HG03521 (cell line): ENCODE measurements at regions not wholly inside any gene's neighbourhood (a gene's known extent, or its start where the extent isn't known, plus 50 kb on each side); places are given as distances from the start of the nearest gene placed in this dataset.

ENCODE experiments used
- ATAC-seq: cut with Tn5 transposase; IDR thresholded peaks from one replicate; pipeline ENCODE4 v1.9.1; 2021; ENCODE audit warnings: mild to moderate bottlenecking, moderate library complexity; ENCODE audit not compliant: unreplicated experiment

DNA sequence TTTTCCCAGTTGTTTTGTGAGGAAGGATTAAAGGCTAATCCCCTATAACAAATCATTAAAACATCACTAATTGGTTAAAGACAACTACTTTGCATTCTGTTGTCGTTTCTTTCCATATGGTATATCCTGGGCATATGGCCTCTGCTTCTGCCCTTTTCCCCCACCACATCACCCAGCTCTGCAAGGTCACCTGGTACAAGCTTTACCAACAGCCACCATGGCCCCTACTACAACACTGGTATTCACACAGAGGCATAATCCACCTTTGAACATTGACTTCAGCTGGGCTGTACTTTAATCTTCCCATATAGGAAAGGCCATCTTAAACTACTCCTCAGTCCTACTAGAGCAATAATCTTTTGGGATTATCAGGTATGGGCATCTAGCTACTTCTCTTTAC, 866.1 kb downstream of the TLE4 start:
- no peak for ATAC-seq

DNA sequence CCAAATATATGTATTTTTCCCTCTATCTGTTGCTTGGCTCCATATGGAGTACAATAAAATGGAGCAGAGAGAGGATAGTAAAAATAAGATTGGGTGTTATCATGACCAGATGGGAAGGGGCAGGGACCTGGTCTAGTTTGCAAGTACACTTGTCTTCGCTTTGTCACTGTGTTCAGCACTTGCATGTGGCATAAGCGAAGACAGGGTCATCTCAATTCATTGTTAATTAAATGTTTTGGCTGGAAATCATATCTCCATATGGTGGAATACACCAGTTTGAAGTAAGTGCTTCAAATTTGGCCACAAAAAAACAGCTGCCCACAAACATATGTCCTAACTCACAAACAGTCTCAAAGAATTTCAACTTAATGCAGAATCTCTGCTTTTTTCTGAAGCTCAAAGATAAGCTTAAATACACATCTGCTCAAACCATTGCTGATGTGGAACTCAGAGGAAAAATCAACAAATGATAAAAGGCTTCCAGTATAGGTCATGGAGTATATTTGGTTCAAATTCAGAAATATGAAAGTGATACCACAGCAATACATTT, 865.4 kb downstream of the TLE4 start:
- no peak for ATAC-seq

- no peak for ATAC-seq
Observed at GRCh38 chr9:80435591-80435990, 863.8 kb downstream of the TLE4 start.

- no peak for ATAC-seq
Observed at GRCh38 chr9:80426992-80427391, 855.2 kb downstream of the TLE4 start.

GRCh38 chr9:80417211-80417773, 845.5 kb downstream of the TLE4 start:
- no peak for ATAC-seq

DNA sequence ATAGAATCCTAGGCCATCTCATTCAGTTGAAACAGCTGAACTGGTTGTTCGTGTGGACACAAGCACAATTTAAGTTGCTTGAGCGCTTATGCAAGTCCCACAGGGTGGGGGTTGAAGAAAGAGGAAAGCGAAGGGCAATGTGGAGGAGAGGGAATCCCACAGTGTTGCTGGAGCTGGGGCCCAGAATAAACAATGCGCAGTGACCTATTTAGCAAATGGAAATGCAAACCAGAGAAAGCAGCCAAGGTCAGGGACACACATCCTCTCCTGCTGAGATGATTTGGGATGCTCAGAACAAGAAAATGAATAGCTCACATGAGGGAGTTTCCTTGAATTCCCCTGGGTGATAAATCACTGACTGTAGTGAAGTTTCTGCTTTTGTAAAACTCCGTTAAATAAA, 838.3 kb downstream of the TLE4 start:
- no peak for ATAC-seq

- no peak for ATAC-seq
Observed at GRCh38 chr9:80407220-80407619, 835.5 kb downstream of the TLE4 start.

GRCh38 chr9:80401243-80401642, 829.5 kb downstream of the TLE4 start:
- no peak for ATAC-seq

- no peak for ATAC-seq
Observed at GRCh38 chr9:80400624-80401230, 829.0 kb downstream of the TLE4 start.

DNA sequence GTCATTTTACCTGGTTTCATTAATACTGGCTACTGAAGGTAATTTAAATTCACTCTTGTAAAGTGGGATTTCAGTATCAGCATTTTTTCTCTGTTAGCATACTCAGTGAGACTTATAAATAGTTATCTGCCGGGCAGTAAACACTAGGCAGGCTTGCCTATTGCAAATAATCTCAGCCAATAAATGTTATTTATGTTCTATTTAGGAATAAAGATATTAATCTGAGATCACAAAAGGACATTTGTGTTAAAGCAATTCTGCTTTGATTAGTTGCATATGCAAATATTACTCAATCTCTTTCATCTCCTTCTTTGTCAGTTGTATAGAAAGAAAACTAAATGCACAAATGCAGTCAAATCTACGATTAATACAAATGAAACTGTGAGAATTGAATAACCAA, 827.8 kb downstream of the TLE4 start:
- no peak for ATAC-seq

GRCh38 chr9:80387828-80388227, 816.1 kb downstream of the TLE4 start:
- no peak for ATAC-seq

GRCh38 chr9:80385246-80385645, 813.5 kb downstream of the TLE4 start:
- ATAC-seq: no peak

- no peak for ATAC-seq
Observed at GRCh38 chr9:80383331-80383730, 811.6 kb downstream of the TLE4 start.

GRCh38 chr9:80382211-80382891, 810.6 kb downstream of the TLE4 start:
- no peak for ATAC-seq

DNA sequence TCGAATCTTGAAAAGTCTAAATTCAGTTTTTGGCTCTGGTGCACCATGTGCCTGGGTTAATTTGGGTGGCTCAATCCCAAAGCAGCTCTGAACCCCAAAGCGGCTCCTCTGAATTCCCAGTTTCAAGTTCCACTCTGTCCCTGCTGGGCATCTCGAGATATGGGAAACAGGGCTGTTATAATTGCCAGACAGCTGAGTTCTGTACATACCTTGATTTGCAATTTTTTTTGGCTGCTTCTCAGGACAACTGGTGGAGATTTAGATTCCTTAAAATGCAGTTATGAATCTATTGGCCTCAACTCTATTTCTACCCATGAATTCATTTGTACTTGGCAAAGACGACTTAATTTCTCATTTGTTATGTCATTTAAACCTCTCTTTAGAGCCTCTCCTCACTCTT, 808.5 kb downstream of the TLE4 start:
- no peak for ATAC-seq

DNA sequence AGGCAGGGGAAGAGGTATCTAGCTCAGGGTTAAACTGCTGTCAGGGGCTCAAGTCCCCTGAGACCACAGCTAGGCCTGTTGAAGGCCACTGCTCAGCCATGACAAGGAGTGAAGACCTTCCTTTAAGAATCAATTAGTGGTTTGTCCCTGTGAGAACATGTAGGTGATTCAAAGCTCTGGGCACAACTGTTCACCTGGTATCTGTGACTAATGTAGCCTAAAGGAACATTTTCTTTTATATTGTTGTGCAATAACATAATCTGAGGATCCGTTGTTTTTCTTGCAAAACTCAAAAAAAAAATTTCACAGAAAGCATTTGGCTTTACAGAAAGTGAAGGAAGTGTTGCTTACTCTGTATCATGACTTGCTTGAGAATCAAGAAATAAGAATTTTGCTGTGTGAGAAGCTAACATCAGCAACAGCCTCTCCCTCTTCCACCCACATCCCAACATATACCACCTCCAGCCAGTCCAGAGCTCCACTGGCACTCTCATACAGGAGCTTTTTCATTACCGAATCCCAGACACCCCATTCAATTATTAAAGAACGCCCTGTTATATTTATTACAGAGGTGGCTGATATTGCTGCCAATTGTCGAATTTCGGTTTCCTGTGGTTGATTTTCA, 807.0 kb downstream of the TLE4 start:
- ATAC-seq: no peak

- no peak for ATAC-seq
Observed at GRCh38 chr9:80376180-80376579, 804.4 kb downstream of the TLE4 start.

DNA sequence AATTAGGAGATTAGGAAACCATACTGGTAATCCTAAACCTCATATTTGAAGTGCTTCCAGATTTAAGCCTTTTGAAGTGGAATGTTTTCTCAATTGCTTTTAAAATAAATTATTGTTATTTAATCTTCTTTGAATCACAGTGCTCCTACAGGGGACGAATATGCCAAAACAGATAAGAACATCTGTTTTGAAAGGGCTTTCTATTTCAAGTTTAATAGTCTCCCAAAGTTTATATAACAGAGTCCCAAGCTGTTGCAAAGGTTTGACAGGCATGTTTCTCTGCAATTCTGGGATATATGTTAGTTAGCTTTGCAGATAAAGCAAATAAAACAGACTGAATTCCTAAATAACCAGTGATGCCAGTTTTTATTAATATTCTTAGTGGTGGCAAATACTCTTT, 803.7 kb downstream of the TLE4 start:
- no peak for ATAC-seq

DNA sequence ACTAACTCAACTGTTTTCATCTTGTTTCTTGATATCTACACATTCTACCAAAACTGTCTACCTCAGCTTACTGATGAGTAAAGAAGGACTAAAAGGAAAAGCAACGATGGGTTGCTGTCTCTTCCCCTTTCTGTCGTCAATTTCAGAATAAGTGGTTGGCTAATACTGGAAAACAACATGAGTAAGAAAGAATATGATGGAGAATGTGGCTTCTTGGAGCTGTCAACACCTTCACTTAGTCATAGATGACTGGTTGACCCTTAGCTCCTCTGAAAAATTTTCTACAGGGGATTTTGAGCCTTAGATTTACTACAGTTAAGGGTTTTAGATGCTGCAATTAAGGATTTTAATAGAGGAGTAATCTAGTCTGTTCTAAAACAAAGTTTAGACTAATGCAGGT, 797.9 kb downstream of the TLE4 start:
- no peak for ATAC-seq

DNA sequence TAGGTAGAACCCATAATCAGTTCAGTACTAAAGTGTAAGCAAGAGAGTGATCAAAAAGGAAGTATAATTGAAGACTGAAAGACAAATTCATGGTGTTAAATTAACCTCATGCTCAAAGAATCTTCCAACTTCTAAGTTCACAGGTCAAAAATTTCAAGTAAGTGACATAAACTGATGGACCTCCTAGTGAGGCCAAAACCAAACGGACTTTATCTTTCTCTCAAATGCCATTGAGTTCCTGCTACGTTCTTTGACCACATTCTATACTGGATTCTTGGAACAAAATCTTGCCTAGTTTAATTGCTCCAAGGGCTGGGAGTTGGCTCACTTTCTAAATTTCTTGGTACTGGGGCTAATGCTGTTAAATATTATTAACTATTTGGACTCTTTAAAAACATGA, 794.9 kb downstream of the TLE4 start:
- ATAC-seq: no peak

DNA sequence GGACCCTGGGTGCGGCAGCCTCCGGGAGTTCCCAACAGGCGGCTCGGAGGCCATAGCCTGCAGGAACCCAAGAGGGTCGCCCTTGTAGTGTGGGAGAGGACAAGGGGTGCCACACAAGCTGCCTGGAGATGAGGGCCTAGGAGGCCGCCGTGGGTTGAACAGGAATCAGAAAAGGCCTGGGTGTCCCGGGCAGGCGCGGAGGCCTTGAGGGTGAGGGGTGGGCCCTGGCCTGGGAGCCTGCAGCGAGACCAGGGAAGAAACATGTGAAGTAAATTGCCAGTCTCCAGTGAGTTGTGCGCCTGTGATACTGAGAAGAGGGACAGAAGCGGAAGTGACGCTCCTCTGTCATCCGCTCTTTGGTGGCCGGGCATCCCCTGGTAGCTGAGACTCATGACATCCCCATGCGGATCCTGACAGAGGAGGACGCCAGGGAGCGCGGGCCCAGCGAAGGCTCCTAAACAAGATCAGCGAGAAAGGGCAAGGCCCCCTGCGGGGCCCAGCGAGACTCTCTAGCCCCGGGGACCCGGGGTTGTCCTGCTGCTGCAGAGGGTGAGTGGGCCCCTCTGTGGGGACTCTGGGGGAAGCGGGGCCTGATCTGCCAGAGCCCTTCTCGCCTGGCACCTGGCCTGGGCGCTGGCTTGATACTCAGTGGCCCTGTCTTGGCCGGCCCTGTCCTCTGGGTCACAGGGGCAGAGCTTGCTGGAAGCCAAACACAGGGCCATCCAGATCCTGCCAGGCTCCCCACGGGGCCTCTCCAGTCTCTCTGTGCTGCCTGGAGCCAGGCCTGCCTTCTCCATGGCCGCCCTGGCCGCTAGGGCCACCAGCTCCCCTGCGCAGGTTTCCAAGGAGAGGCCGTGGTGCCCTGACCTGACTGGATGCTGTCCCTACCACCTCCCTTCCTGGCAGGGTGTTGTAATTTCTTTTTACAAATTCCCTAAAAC, 788.4 kb downstream of the TLE4 start:
- ATAC-seq: no peak
